ENCODE measurements at regions not wholly inside any gene's neighbourhood (a gene's known extent, or its start where the extent isn't known, plus 50 kb on each side); places are given as distances from the start of the nearest gene placed in this dataset.

- TF ChIP-seq CTCF (conservative IDR thresholded peaks at IDR 0.05; ENCODE audit: low read depth, low read length), result no peak
- DNase-seq (ENCODE audit: low read depth), result peak; percentile 15
Measured at GRCh38 chr21:36627242-36627641, 71.7 kb upstream of the SIM2 start.

GRCh38 chr21:36628106-36628505, 70.8 kb upstream of the SIM2 start:
- no peak overlapping the region for H3K4me3 ChIP-seq (ENCODE audit: low read depth, low read length)
- no peak for DNase-seq (ENCODE audit: low read depth)
- no peak for TF ChIP-seq CTCF (conservative IDR thresholded peaks at IDR 0.05; ENCODE audit: low read depth, low read length)

More at GRCh38 chr21:36627242-36627641, 71.7 kb upstream of the SIM2 start:
- H3K4me3 ChIP-seq (ENCODE audit: low read depth, low read length), result no peak overlapping the region

GRCh38 chr21:36628761-36629460, 70.0 kb upstream of the SIM2 start:
- H3K4me3 ChIP-seq (ENCODE audit: low read depth, low read length), result no peak overlapping the region
- no peak for DNase-seq (ENCODE audit: low read depth)
- TF ChIP-seq CTCF (conservative IDR thresholded peaks at IDR 0.05; ENCODE audit: low read depth, low read length), result no peak

- peak; percentile 55 for DNase-seq (ENCODE audit: low read depth)
Measured at GRCh38 chr21:36630485-36631206, 68.3 kb upstream of the SIM2 start.

GRCh38 chr21:36636016-36636415, 62.9 kb upstream of the SIM2 start:
- no peak for TF ChIP-seq CTCF (conservative IDR thresholded peaks at IDR 0.05; ENCODE audit: low read depth, low read length)
- peak; percentile 8 for DNase-seq (ENCODE audit: low read depth)
- no peak overlapping the region for H3K4me3 ChIP-seq (ENCODE audit: low read depth, low read length)

More at GRCh38 chr21:36630485-36631206, 68.3 kb upstream of the SIM2 start:
- H3K4me3 ChIP-seq (ENCODE audit: low read depth, low read length), result no peak overlapping the region
- peak; percentile 83 for TF ChIP-seq CTCF (conservative IDR thresholded peaks at IDR 0.05; ENCODE audit: low read depth, low read length)

GRCh38 chr21:36636439-36636838, 62.5 kb upstream of the SIM2 start:
- no peak for DNase-seq (ENCODE audit: low read depth)
- H3K4me3 ChIP-seq (ENCODE audit: low read depth, low read length), result no peak overlapping the region
- no peak for TF ChIP-seq CTCF (conservative IDR thresholded peaks at IDR 0.05; ENCODE audit: low read depth, low read length)
